ENCODE measurements at regions not wholly inside any gene's neighbourhood (a gene's known extent, or its start where the extent isn't known, plus 50 kb on each side); places are given as distances from the start of the nearest gene placed in this dataset.

- no peak for DNase-seq (ENCODE audit: low read depth)
- TF ChIP-seq, protein P1, sequence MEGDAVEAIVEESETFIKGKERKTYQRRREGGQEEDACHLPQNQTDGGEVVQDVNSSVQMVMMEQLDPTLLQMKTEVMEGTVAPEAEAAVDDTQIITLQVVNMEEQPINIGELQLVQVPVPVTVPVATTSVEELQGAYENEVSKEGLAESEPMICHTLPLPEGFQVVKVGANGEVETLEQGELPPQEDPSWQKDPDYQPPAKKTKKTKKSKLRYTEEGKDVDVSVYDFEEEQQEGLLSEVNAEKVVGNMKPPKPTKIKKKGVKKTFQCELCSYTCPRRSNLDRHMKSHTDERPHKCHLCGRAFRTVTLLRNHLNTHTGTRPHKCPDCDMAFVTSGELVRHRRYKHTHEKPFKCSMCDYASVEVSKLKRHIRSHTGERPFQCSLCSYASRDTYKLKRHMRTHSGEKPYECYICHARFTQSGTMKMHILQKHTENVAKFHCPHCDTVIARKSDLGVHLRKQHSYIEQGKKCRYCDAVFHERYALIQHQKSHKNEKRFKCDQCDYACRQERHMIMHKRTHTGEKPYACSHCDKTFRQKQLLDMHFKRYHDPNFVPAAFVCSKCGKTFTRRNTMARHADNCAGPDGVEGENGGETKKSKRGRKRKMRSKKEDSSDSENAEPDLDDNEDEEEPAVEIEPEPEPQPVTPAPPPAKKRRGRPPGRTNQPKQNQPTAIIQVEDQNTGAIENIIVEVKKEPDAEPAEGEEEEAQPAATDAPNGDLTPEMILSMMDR (conservative IDR thresholded peaks at IDR 0.05; ENCODE audit: low read depth, low read length): no peak
- H3K4me3 ChIP-seq (ENCODE audit: low read depth, low read length): no peak overlapping the region
Measured at GRCh38 chr4:138671606-138672084, 343.9 kb upstream of the NOCT start.

- DNase-seq (ENCODE audit: low read depth): peak; percentile 39
- no peak overlapping the region for H3K4me3 ChIP-seq (ENCODE audit: low read depth, low read length)
- TF ChIP-seq, protein P1 (conservative IDR thresholded peaks at IDR 0.05; ENCODE audit: low read depth, low read length): no peak
Measured at GRCh38 chr4:138671106-138671505, 344.5 kb upstream of the NOCT start.

DNA sequence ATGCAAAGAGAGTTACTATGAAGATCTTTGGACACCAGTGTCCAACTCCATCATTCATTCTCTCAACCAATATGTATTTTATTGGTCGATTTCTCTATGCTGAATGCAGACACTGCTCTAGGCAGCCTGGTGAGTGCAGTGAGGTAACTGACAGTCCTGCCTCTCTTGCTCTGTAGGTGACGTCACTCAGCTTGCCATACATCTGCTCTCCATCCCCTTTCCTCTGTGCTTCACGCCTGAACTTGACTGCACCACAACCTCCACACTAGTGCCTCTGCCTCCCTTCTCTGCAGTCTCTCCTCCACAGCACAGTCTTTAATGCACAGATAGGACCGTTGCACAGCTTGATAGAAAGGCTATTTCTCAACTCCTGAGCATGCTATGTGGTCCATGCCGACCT is 344.9 kb upstream of the NOCT start:
- H3K4me3 ChIP-seq (ENCODE audit: low read depth, low read length): no peak overlapping the region
- DNase-seq (ENCODE audit: low read depth): no peak
- TF ChIP-seq, protein P1 (conservative IDR thresholded peaks at IDR 0.05; ENCODE audit: low read depth, low read length): no peak

GRCh38 chr4:138669479-138670315 is 345.9 kb upstream of the NOCT start:
- TF ChIP-seq, protein P1 (conservative IDR thresholded peaks at IDR 0.05; ENCODE audit: low read depth, low read length): no peak
- no peak for DNase-seq (ENCODE audit: low read depth)
- H3K4me3 ChIP-seq (ENCODE audit: low read depth, low read length): no peak overlapping the region

DNA sequence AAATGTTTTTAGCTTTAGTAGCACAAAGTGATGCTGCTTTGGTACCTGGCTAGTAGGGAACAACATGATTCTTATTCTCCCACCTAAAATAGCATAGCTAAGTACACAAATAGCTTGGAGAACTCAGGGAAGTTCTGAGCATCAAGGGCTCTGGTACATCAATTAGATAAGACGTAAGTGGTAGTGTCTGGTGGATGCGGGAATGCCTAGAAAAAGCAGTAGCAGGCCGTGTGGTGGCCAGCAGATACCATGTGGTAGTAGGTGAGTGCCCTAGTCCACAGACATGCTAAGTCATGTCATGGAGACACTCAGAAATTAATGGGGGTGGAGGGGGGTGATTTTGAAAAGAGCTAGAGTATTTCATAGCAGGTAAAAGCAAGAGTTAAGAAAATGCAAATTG is 347.3 kb upstream of the NOCT start:
- TF ChIP-seq, protein P1 (conservative IDR thresholded peaks at IDR 0.05; ENCODE audit: low read depth, low read length): no peak
- no peak for DNase-seq (ENCODE audit: low read depth)
- H3K4me3 ChIP-seq (ENCODE audit: low read depth, low read length): no peak overlapping the region

DNA sequence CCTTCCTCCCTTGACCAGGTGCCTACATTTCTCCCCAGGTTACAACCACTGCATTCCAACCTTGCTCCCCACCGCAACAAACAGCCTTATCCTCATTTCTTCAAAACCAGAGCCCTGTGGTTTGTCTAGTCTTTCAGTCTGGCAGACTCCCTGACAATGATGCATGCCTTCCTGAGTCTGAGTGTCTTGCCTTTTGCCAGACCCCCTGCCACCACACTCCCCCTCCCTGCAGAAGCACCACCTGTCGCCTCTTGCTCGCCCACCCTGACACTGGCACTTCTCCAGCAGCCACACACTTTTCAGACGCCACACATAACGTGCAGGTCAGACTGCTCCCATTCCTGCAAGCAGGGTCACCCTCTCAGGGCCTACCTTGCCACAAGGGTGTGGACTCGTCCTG is 349.2 kb upstream of the NOCT start:
- TF ChIP-seq, protein P1 (conservative IDR thresholded peaks at IDR 0.05; ENCODE audit: low read depth, low read length): no peak
- no peak for DNase-seq (ENCODE audit: low read depth)
- no peak overlapping the region for H3K4me3 ChIP-seq (ENCODE audit: low read depth, low read length)

DNA sequence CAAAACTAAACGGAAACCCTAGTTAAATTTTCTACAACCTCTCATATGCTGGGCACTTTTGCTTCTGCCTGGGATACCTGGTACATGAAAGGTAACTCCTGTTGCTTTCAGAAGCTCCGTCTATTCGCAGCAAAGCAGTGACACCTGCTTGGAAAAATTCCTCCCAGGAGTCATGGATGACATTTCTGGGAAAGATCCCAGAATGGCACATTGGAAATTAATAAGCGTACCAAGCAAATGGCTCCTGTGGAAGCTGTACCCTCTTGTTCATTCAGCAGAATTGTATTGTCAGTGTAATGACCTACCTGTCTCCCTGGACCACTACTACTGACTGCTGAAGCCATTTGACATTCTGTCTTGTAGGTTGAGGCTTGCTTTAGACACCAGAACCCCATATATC is 349.7 kb upstream of the NOCT start:
- no peak for DNase-seq (ENCODE audit: low read depth)
- TF ChIP-seq, protein P1 (conservative IDR thresholded peaks at IDR 0.05; ENCODE audit: low read depth, low read length): no peak
- H3K4me3 ChIP-seq (ENCODE audit: low read depth, low read length): no peak overlapping the region

Measured in epithelial cell of proximal tubule (primary cell).